ENCODE measurements at regions not wholly inside any gene's neighbourhood (a gene's known extent, or its start where the extent isn't known, plus 50 kb on each side); places are given as distances from the start of the nearest gene placed in this dataset.

- no peak for TF ChIP-seq CTCF (conservative IDR thresholded peaks at IDR 0.05; ENCODE audit: low read length)
- TF ChIP-seq EZH2phosphoT487 (IDR thresholded peaks at IDR 0.05; ENCODE audit: borderline replicate concordance, low read depth, low read length): no peak
Measured at GRCh38 chr12:60710246-60710645, 1114.4 kb downstream of the SLC16A7 start.

Data from OCI-LY7 (cell line).